ENCODE measurements at regions not wholly inside any gene's neighbourhood (a gene's known extent, or its start where the extent isn't known, plus 50 kb on each side); places are given as distances from the start of the nearest gene placed in this dataset.
"Not testable (repeated sequence)": the region's sequence is repeated elsewhere in the genome, so short reads cannot be mapped to it uniquely, and the experiment has no call there.

DNA sequence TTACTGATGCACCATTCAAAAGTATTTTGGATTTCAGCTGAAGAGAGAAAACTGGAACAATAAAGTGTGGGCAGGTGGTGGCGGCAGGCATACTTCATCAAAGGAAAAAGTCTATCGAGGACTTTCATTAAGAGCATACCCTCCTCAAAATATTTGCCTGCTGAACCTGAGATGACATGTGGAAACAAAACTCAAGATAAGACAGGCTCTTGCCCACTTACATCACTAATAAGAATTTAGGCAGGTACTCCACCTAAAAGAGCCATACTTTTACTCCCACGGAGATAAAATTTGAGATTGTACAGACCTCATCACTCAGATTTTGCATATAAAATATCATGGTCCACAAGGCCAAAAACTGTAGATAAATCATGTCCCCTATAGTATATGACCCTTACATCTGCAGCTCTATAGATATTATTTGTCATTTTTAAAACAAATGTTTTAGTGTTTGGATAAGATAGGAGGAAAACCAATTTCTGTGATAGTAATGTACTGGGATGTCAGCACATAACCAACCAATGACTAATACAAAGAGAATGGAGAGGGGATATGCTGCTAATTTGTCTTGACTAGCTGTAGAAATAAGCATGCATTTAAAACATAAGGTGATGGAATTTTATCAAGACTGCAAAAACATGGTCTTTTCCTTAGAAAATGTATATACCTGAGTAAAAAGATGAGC, 730.6 kb upstream of the ZNF608 start:
- Mint-ChIP-seq H3K36me3 (no peaks in the 10 kb centered on the region), H3K27me3 (no peaks in the 10 kb centered on the region), H3K4me1 (no peaks in the 10 kb centered on the region), H3K27ac (no peak overlapping the region), H3K4me3 (no peak overlapping the region), H3K9me3 (peaks cover 9% of the 10 kb centered on the region)
- no peak for DNase-seq
- CTCF ChIA-PET: no interaction called here

- no peak overlapping the region for H3K4me3 Mint-ChIP-seq
- no peaks in the 10 kb centered on the region for H3K36me3 Mint-ChIP-seq
- no peaks in the 10 kb centered on the region for H3K4me1 Mint-ChIP-seq
- CTCF ChIA-PET: no interaction called here
- no peak overlapping the region for H3K27ac Mint-ChIP-seq
- H3K9me3 Mint-ChIP-seq: peaks cover 9% of the 10 kb centered on the region
- no peak for DNase-seq
- no peaks in the 10 kb centered on the region for H3K27me3 Mint-ChIP-seq
Observed at GRCh38 chr5:125477586-125477975, 731.1 kb upstream of the ZNF608 start.

GRCh38 chr5:125478599-125478998, 732.2 kb upstream of the ZNF608 start:
- H3K4me3 Mint-ChIP-seq: no peak overlapping the region
- no peak overlapping the region for H3K27ac Mint-ChIP-seq
- CTCF ChIA-PET: no interaction called here
- no peaks in the 10 kb centered on the region for H3K4me1 Mint-ChIP-seq
- no peak for DNase-seq
- peaks cover 10% of the 10 kb centered on the region for H3K9me3 Mint-ChIP-seq
- no peaks in the 10 kb centered on the region for H3K36me3 Mint-ChIP-seq
- H3K27me3 Mint-ChIP-seq: no peaks in the 10 kb centered on the region

DNA sequence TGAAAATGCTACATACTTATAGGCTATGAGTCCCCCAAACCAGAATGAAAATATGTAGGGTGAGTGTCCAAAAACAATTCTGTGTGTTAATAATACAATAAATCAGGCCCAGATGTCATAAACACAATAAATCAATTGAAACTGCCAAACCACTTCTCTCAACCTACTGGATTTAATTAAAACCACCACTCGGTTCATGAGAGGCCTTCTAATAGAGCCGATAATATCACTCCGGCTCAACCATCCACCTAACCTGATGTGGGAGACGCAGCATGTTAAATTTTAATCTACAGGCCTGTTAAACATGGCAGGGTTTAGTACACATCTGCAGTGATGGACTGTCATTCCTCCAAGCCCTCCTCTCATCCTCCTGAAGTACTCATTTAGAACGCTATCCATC, 734.5 kb upstream of the ZNF608 start:
- CTCF ChIA-PET: no interaction called here
- Mint-ChIP-seq H3K27me3 (no peaks in the 10 kb centered on the region), H3K36me3 (no peaks in the 10 kb centered on the region), H3K9me3 (peaks cover 10% of the 10 kb centered on the region), H3K4me1 (no peaks in the 10 kb centered on the region), H3K4me3 (no peak overlapping the region), H3K27ac (no peak overlapping the region)
- no peak for DNase-seq

DNA sequence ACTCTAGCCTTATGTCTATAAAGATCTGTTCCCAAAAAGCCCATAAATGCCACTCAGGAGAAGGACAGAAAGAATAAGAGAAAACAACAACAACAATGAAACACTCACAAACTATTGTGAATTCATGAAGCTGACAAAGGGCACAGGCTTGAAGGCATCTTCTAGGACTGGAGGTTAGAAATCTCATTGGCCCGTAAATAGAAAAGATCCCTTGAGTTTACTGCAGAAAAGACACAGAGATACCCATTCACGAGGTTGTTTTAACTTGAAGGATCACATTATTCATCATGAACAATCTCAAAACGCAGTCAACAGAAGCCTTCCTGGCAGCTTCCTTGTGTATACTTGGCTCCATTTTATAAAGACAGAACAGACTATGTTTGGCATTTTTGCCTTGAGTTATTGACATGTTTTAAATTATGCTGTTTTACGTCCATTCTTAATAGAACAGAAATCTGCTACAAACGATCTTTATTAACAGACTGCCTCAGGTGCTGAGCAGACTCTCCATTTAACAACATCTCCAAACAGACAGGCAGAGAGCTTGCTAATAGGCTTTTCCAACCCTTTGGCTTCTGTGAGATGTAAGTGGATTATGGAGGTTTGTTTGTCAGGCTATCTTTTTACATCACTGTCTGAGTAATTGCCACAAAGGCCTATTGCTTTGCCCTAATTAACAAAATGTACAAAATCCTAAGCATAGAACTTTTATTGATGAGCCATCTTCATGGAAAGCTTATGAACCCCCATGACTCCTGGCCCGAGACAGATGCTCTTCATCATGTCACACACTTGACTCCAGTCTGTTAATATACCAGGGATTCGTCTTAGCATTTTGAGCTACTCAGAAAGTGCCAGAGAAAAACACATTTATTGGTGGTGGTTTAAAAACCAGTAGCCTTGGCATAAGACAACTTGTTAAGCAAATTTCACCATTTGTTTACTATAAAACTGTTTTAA, 735.3 kb upstream of the ZNF608 start:
- Mint-ChIP-seq H3K27ac (no peak overlapping the region), H3K9me3 (peaks cover 10% of the 10 kb centered on the region), H3K36me3 (no peaks in the 10 kb centered on the region), H3K4me1 (no peaks in the 10 kb centered on the region), H3K27me3 (no peaks in the 10 kb centered on the region), H3K4me3 (no peak overlapping the region)
- DNase-seq: no peak
- CTCF ChIA-PET: no interaction called here

- CTCF ChIA-PET: no interaction called here
- DNase-seq: no peak
- Mint-ChIP-seq H3K36me3 (no peaks in the 10 kb centered on the region), H3K4me1 (no peaks in the 10 kb centered on the region), H3K27ac (no peak overlapping the region), H3K4me3 (no peak overlapping the region), H3K27me3 (no peaks in the 10 kb centered on the region), H3K9me3 (peaks cover 12% of the 10 kb centered on the region)
Observed at GRCh38 chr5:125483609-125484008, 737.2 kb upstream of the ZNF608 start.

GRCh38 chr5:125484272-125484741, 737.9 kb upstream of the ZNF608 start:
- Mint-ChIP-seq H3K36me3 (no peaks in the 10 kb centered on the region), H3K4me3 (no peak overlapping the region), H3K4me1 (no peaks in the 10 kb centered on the region), H3K27me3 (no peaks in the 10 kb centered on the region), H3K27ac (no peak overlapping the region), H3K9me3 (peaks cover 12% of the 10 kb centered on the region)
- DNase-seq: no peak
- CTCF ChIA-PET: no interaction called here

- no peaks in the 10 kb centered on the region for H3K27me3 Mint-ChIP-seq
- no peak overlapping the region for H3K4me3 Mint-ChIP-seq
- DNase-seq: no peak
- no peaks in the 10 kb centered on the region for H3K36me3 Mint-ChIP-seq
- no peak overlapping the region for H3K27ac Mint-ChIP-seq
- H3K9me3 Mint-ChIP-seq: peaks cover 12% of the 10 kb centered on the region
- CTCF ChIA-PET: no interaction called here
- no peaks in the 10 kb centered on the region for H3K4me1 Mint-ChIP-seq
Observed at GRCh38 chr5:125484742-125485641, 738.6 kb upstream of the ZNF608 start.

DNA sequence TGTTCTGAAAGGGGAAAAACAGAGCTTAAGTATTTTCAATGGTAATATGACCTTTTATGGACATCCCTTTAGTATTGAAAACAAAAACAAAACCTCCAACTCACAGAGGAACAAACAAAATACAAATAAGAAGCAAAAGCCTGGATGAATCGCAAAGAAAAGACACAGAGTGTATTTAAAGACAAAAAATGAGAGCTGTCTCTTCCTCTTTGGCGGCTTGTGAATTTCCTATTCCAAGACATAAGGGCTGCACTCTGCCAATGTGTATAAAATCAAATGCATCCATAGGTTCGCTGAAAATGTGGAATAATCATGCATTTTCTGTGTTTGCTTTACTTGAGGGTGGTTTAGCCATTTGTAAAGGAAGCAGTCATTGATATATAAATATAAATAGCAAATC, 739.3 kb upstream of the ZNF608 start:
- no peaks in the 10 kb centered on the region for H3K4me1 Mint-ChIP-seq
- CTCF ChIA-PET: no interaction called here
- H3K27ac Mint-ChIP-seq: no peak overlapping the region
- no peaks in the 10 kb centered on the region for H3K27me3 Mint-ChIP-seq
- DNase-seq: no peak
- H3K4me3 Mint-ChIP-seq: no peak overlapping the region
- peaks cover 9% of the 10 kb centered on the region for H3K9me3 Mint-ChIP-seq
- H3K36me3 Mint-ChIP-seq: no peaks in the 10 kb centered on the region

- H3K9me3 Mint-ChIP-seq: peaks cover 6% of the 10 kb centered on the region
- H3K27ac Mint-ChIP-seq: no peak overlapping the region
- no peak for DNase-seq
- no peaks in the 10 kb centered on the region for H3K4me1 Mint-ChIP-seq
- H3K36me3 Mint-ChIP-seq: no peaks in the 10 kb centered on the region
- CTCF ChIA-PET: no interaction called here
- H3K4me3 Mint-ChIP-seq: no peak overlapping the region
- H3K27me3 Mint-ChIP-seq: no peaks in the 10 kb centered on the region
Observed at GRCh38 chr5:125486634-125487033, 740.2 kb upstream of the ZNF608 start.

DNA sequence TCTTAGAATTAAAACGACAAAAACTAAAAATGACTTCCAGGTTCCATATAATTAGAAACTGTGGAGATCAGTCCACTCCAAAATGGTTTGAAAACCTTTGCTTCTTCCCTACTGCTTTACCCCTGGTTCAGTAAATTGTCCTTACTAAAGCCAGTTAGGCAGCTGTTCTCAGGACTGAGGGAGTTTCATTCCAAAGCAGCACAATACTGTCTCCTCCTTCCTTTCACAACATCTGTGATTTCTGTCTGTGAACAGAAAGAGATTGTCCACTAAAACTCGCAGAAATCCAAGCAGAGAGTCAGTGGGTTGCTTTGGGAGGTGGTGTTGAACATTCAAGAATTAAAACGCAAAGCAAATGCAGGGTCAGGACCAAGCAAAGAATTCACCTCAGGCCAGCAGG, 740.8 kb upstream of the ZNF608 start:
- Mint-ChIP-seq H3K36me3 (no peaks in the 10 kb centered on the region), H3K9me3 (peaks cover 7% of the 10 kb centered on the region)
- CTCF ChIA-PET: no interaction called here

DNA sequence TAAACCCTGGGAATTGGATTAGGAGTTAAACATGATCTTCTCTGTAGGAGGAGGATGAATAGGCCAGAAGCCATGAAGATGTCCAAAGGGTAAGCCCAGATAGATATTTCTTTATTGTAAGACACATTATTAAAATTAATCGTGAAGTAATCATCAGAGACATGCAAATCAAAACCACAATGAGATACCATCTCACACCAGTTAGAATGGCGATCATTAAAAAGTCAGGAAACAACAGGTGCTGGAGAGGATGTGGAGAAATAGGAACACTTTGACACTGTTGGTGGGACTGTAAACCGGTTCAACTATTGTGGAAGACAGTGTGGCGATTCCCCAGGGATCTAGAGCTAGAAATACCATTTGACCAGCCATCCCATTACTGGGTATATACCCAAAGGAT, 741.2 kb upstream of the ZNF608 start:
- H3K27me3 Mint-ChIP-seq, H3K27ac Mint-ChIP-seq, DNase-seq, CTCF ChIA-PET, H3K36me3 Mint-ChIP-seq, H3K4me1 Mint-ChIP-seq, H3K4me3 Mint-ChIP-seq, H3K9me3 Mint-ChIP-seq: not testable (repeated sequence)

More for the DNA sequence above, 740.8 kb upstream of the ZNF608 start:
- DNase-seq: no peak
- Mint-ChIP-seq H3K27ac (no peak overlapping the region), H3K4me3 (no peak overlapping the region), H3K4me1 (no peaks in the 10 kb centered on the region), H3K27me3 (no peaks in the 10 kb centered on the region)

- no peak overlapping the region for H3K27ac Mint-ChIP-seq
- DNase-seq: no peak
- H3K27me3 Mint-ChIP-seq: no peaks in the 10 kb centered on the region
- H3K36me3 Mint-ChIP-seq: no peaks in the 10 kb centered on the region
- no peak overlapping the region for H3K4me3 Mint-ChIP-seq
- H3K9me3 Mint-ChIP-seq: peaks cover 6% of the 10 kb centered on the region
- H3K4me1 Mint-ChIP-seq: no peaks in the 10 kb centered on the region
- CTCF ChIA-PET: no interaction called here
Observed at GRCh38 chr5:125489146-125489545, 742.7 kb upstream of the ZNF608 start.

- DNase-seq: no peak
- CTCF ChIA-PET: no interaction called here
- no peak overlapping the region for H3K27ac Mint-ChIP-seq
Observed at GRCh38 chr5:125491986-125492492, 745.6 kb upstream of the ZNF608 start.

More at GRCh38 chr5:125491986-125492492, 745.6 kb upstream of the ZNF608 start:
- Mint-ChIP-seq H3K27me3 (no peaks in the 10 kb centered on the region), H3K4me1 (no peaks in the 10 kb centered on the region), H3K36me3 (no peaks in the 10 kb centered on the region), H3K4me3 (no peak overlapping the region), H3K9me3 (peaks cover 6% of the 10 kb centered on the region)
